ENCODE measurements at regions not wholly inside any gene's neighbourhood (a gene's known extent, or its start where the extent isn't known, plus 50 kb on each side); places are given as distances from the start of the nearest gene placed in this dataset.

GRCh38 chr6:144646093-144647056 lies 361.2 kb downstream of the UTRN start:
- TF ChIP-seq POLR2AphosphoS5 (IDR thresholded peaks at IDR 0.05) = no peak
- TF ChIP-seq POLR2A (IDR thresholded peaks at IDR 0.05) = no peak

All from gastroesophageal sphincter (tissue), 2 donors.